ENCODE measurements at regions not wholly inside any gene's neighbourhood (a gene's known extent, or its start where the extent isn't known, plus 50 kb on each side); places are given as distances from the start of the nearest gene placed in this dataset.

DNA sequence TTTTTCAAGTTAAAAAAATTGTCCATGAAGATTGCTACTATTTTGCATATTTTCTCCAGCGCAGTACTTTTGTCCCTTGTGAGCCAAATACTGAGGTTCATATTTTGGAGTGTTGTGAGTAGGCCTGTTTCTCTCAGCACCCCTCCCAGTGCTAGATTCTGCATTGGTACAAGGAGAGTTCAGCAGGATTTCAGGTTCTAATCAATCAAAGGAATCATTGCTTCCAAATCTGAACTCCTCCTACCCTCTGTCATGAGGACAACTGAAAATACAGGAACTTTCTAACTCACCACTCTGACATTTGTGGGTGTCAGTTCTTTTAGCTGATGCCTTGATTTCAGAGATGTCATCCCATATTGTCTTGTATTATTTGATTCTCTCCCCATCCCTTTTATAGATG lies 299.9 kb downstream of the FZD1 start:
- no TSS peak for BruUV-seq (replicated peaks)
- Histone ChIP-seq H3K9me2 (ENCODE audit: insufficient read depth) (no peaks in the 10 kb centered on the region), H3K27me3 (ENCODE audit: insufficient read depth, low read length) (peaks cover 6% of the 10 kb centered on the region; the same call in 1 of the 2 replicates), H3K4me3 (replicated peaks in 1 of 2; ENCODE audit: low read depth in 1 of 2, low read length in 2 of 2) (no peak overlapping the region), H3K27ac (ENCODE audit: low read depth, low read length) (no peak overlapping the region), H3K79me2 (ENCODE audit: insufficient read depth, low read length) (no peaks in the 10 kb centered on the region), H2AFZ (ENCODE audit: low read depth, low read length, poor library complexity, severe bottlenecking) (no peak overlapping the region), H3K4me1 (ENCODE audit: control insufficient read depth in 1 of 2, insufficient read depth in 2 of 2, low read length in 2 of 2) (no peaks in the 10 kb centered on the region), H3K9ac (ENCODE audit: low read length) (no peak overlapping the region), H3K9me3 (ENCODE audit: control insufficient read depth in 1 of 2, insufficient read depth in 1 of 2, low read depth in 1 of 2, low read length in 2 of 2) (no peaks in the 10 kb centered on the region), H4K20me1 (ENCODE audit: insufficient read depth) (no peaks in the 10 kb centered on the region), H3K36me3 (ENCODE audit: control insufficient read depth in 1 of 2, insufficient read depth in 2 of 2, low read length in 2 of 2) (no peaks in the 10 kb centered on the region), H3K4me2 (ENCODE audit: low read length) (no peak overlapping the region)
- ChIA-PET POLR2A (no interaction called here), RAD21 (ENCODE audit: low non-redundant PET in 1 of 2, low total read pairs in 2 of 2, uncharacterized antibody in 2 of 2, unreplicated experiment in 2 of 2) (no interaction called here), CTCF (no interaction called here)
- TF ChIP-seq POLR2AphosphoS5 (IDR thresholded peaks at IDR 0.05; ENCODE audit: low read depth, low read length): no peak
- no peak for TF ChIP-seq FOSL1 (IDR thresholded peaks at IDR 0.05; ENCODE audit: low read depth)
- TF ChIP-seq CBX3 (IDR thresholded peaks at IDR 0.05; ENCODE audit: low read depth): no peak
- TF ChIP-seq, protein P1, sequence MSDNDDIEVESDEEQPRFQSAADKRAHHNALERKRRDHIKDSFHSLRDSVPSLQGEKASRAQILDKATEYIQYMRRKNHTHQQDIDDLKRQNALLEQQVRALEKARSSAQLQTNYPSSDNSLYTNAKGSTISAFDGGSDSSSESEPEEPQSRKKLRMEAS (IDR thresholded peaks at IDR 0.05): no peak
- TF ChIP-seq POLR2A (IDR thresholded peaks at IDR 0.05; ENCODE audit: borderline replicate concordance, extremely low read depth, insufficient read depth, insufficient read length): no peak
- no peak for TF ChIP-seq SIN3A (IDR thresholded peaks at IDR 0.05; ENCODE audit: low read depth)
- no peak for TF ChIP-seq EGR1 (IDR thresholded peaks at IDR 0.05; ENCODE audit: low read depth)
- no peak for TF ChIP-seq ZNF274 (IDR thresholded peaks at IDR 0.05; ENCODE audit: low read depth, low read length)
- TF ChIP-seq, protein P2, sequence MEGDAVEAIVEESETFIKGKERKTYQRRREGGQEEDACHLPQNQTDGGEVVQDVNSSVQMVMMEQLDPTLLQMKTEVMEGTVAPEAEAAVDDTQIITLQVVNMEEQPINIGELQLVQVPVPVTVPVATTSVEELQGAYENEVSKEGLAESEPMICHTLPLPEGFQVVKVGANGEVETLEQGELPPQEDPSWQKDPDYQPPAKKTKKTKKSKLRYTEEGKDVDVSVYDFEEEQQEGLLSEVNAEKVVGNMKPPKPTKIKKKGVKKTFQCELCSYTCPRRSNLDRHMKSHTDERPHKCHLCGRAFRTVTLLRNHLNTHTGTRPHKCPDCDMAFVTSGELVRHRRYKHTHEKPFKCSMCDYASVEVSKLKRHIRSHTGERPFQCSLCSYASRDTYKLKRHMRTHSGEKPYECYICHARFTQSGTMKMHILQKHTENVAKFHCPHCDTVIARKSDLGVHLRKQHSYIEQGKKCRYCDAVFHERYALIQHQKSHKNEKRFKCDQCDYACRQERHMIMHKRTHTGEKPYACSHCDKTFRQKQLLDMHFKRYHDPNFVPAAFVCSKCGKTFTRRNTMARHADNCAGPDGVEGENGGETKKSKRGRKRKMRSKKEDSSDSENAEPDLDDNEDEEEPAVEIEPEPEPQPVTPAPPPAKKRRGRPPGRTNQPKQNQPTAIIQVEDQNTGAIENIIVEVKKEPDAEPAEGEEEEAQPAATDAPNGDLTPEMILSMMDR (IDR thresholded peaks at IDR 0.05 in 2 of 3, conservative IDR thresholded peaks at IDR 0.05 in 1 of 3; ENCODE audit: borderline replicate concordance in 1 of 3, insufficient read depth in 1 of 3, low read depth in 2 of 3, low read length in 2 of 3): no peak
- no peak for TF ChIP-seq YY1 (IDR thresholded peaks at IDR 0.05; ENCODE audit: extremely low read depth, insufficient replicate concordance, low read depth, low read length)
- TF ChIP-seq, protein P3, sequence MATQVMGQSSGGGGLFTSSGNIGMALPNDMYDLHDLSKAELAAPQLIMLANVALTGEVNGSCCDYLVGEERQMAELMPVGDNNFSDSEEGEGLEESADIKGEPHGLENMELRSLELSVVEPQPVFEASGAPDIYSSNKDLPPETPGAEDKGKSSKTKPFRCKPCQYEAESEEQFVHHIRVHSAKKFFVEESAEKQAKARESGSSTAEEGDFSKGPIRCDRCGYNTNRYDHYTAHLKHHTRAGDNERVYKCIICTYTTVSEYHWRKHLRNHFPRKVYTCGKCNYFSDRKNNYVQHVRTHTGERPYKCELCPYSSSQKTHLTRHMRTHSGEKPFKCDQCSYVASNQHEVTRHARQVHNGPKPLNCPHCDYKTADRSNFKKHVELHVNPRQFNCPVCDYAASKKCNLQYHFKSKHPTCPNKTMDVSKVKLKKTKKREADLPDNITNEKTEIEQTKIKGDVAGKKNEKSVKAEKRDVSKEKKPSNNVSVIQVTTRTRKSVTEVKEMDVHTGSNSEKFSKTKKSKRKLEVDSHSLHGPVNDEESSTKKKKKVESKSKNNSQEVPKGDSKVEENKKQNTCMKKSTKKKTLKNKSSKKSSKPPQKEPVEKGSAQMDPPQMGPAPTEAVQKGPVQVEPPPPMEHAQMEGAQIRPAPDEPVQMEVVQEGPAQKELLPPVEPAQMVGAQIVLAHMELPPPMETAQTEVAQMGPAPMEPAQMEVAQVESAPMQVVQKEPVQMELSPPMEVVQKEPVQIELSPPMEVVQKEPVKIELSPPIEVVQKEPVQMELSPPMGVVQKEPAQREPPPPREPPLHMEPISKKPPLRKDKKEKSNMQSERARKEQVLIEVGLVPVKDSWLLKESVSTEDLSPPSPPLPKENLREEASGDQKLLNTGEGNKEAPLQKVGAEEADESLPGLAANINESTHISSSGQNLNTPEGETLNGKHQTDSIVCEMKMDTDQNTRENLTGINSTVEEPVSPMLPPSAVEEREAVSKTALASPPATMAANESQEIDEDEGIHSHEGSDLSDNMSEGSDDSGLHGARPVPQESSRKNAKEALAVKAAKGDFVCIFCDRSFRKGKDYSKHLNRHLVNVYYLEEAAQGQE (IDR thresholded peaks at IDR 0.05; ENCODE audit: low read depth): no peak
- no peak for TF ChIP-seq JUND (IDR thresholded peaks at IDR 0.05)
- ATAC-seq: no peak
- intact Hi-C loops (cut with micrococcal nuclease): no loop called here
- no peak for DNase-seq (ENCODE audit: low read depth, low spot score)
